Osteoblast (primary cell): ENCODE measurements at regions not wholly inside any gene's neighbourhood (a gene's known extent, or its start where the extent isn't known, plus 50 kb on each side); places are given as distances from the start of the nearest gene placed in this dataset.

ENCODE experiments used
- DNase-seq: peaks from one replicate; pipeline ENCODE4 v3.0.0; 2011; ENCODE audit warnings: low spot score, mixed read lengths; ENCODE audit not compliant: insufficient read length; ENCODE audit errors: missing footprints
- H2AFZ ChIP-seq: 2 replicates; pipeline ENCODE4 v1.6.0; 2011; ENCODE audit warnings: mild to moderate bottlenecking, low read length
- H3K27ac ChIP-seq: 2 replicates; pipeline ENCODE4 v1.5.1; 2011; ENCODE audit warnings: mild to moderate bottlenecking, low read depth, low read length, moderate library complexity
- H3K27me3 ChIP-seq: 2 replicates; pipeline ENCODE4 v1.6.0; 2012; ENCODE audit warnings: mild to moderate bottlenecking, control low read depth, inconsistent platforms, low read length, moderate library complexity; ENCODE audit not compliant: insufficient read depth
- H3K36me3 ChIP-seq: 2 replicates; pipeline ENCODE4 v1.5.1; 2011; ENCODE audit warnings: mild to moderate bottlenecking, low read length, control low read depth, moderate library complexity; ENCODE audit not compliant: insufficient read depth
- H3K4me1 ChIP-seq: 2 replicates; pipeline ENCODE4 v1.5.1; 2011; ENCODE audit warnings: mild to moderate bottlenecking, low read length, control low read depth, moderate library complexity; ENCODE audit not compliant: insufficient read depth
- H3K4me2 ChIP-seq: 2 replicates; pipeline ENCODE4 v1.6.0; 2011; ENCODE audit warnings: mild to moderate bottlenecking, low read length; ENCODE audit not compliant: insufficient read depth
- H3K4me3 ChIP-seq: fragments of 200-600 bp; sonication (generic); 3 replicates; pipeline ENCODE4 v1.5.1; 2012; ENCODE audit warnings: mild to moderate bottlenecking, low read length, inconsistent platforms; ENCODE audit not compliant: insufficient read depth
- H3K79me2 ChIP-seq: 2 replicates; pipeline ENCODE4 v1.6.0; 2012; ENCODE audit warnings: mild to moderate bottlenecking, low read length, control low read depth, inconsistent platforms; ENCODE audit not compliant: insufficient read depth
- H3K9me3 ChIP-seq: 2 replicates; pipeline ENCODE4 v1.5.1; 2011; ENCODE audit warnings: low read depth, low read length, control low read depth
- H4K20me1 ChIP-seq: 2 replicates; pipeline ENCODE4 v1.6.0; 2012; ENCODE audit warnings: mild to moderate bottlenecking, low read length, control low read depth; ENCODE audit not compliant: insufficient read depth
- CTCF ChIP-seq: IDR thresholded peaks from 2 replicates; pipeline ENCODE4 v1.5.1; 2011; ENCODE audit warnings: mild to moderate bottlenecking, low read depth, low read length, moderate library complexity; ENCODE audit errors: extremely low read depth

GRCh38 chr6:105598264-105598663, 195.4 kb upstream of the PREP start:
- H3K4me1 ChIP-seq: peaks cover 52% of the 10 kb centered on the region
- no peaks in the 10 kb centered on the region for H3K27me3 ChIP-seq
- H3K4me2 ChIP-seq: no peak overlapping the region

GRCh38 chr6:105596284-105596755, 193.4 kb upstream of the PREP start:
- no peak overlapping the region for H2AFZ ChIP-seq
- DNase-seq: peak; percentile 87
- no peaks in the 10 kb centered on the region for H4K20me1 ChIP-seq
- no peak overlapping the region for H3K4me3 ChIP-seq
- H3K9me3 ChIP-seq: no peaks in the 10 kb centered on the region
- no peak for TF ChIP-seq CTCF
- H3K4me1 ChIP-seq: peaks cover 49% of the 10 kb centered on the region
- H3K36me3 ChIP-seq: no peaks in the 10 kb centered on the region
- peak overlapping the region; percentile 45 for H3K4me2 ChIP-seq
- peak overlapping the region; percentile 79 for H3K27ac ChIP-seq
- H3K27me3 ChIP-seq: no peaks in the 10 kb centered on the region
- H3K79me2 ChIP-seq: no peaks in the 10 kb centered on the region

More at GRCh38 chr6:105598264-105598663, 195.4 kb upstream of the PREP start:
- TF ChIP-seq CTCF: no peak
- H3K9me3 ChIP-seq: no peaks in the 10 kb centered on the region
- no peak for DNase-seq
- H3K79me2 ChIP-seq: no peaks in the 10 kb centered on the region
- no peaks in the 10 kb centered on the region for H4K20me1 ChIP-seq
- H3K4me3 ChIP-seq: no peak overlapping the region
- no peaks in the 10 kb centered on the region for H3K36me3 ChIP-seq
- no peak overlapping the region for H3K27ac ChIP-seq
- H2AFZ ChIP-seq: no peak overlapping the region

GRCh38 chr6:105595829-105596228, 192.9 kb upstream of the PREP start:
- Histone ChIP-seq H4K20me1 (no peaks in the 10 kb centered on the region), H2AFZ (no peak overlapping the region), H3K9me3 (no peaks in the 10 kb centered on the region), H3K27ac (peak overlapping the region; percentile 79), H3K4me2 (peak overlapping the region; percentile 45), H3K36me3 (no peaks in the 10 kb centered on the region), H3K79me2 (no peaks in the 10 kb centered on the region), H3K27me3 (no peaks in the 10 kb centered on the region), H3K4me3 (no peak overlapping the region), H3K4me1 (peaks cover 44% of the 10 kb centered on the region)
- DNase-seq: no peak
- no peak for TF ChIP-seq CTCF

- no peak overlapping the region for H3K4me2 ChIP-seq
- H3K4me1 ChIP-seq: peaks cover 34% of the 10 kb centered on the region
- TF ChIP-seq CTCF: no peak
These were observed 191.9 kb upstream of the PREP start for GRCh38 chr6:105594821-105595220.

More at GRCh38 chr6:105594821-105595220, 191.9 kb upstream of the PREP start:
- Histone ChIP-seq H3K4me3 (no peak overlapping the region), H2AFZ (no peak overlapping the region), H4K20me1 (no peaks in the 10 kb centered on the region), H3K27me3 (no peaks in the 10 kb centered on the region), H3K27ac (no peak overlapping the region), H3K79me2 (no peaks in the 10 kb centered on the region), H3K9me3 (no peaks in the 10 kb centered on the region), H3K36me3 (no peaks in the 10 kb centered on the region)
- DNase-seq: no peak
